Activated CD8-positive, alpha-beta T cell treated with anti-CD3 and anti-CD28 coated beads for 36 hours (primary cell): ENCODE measurements at regions not wholly inside any gene's neighbourhood (a gene's known extent, or its start where the extent isn't known, plus 50 kb on each side); places are given as distances from the start of the nearest gene placed in this dataset.

Experiments
- ATAC-seq: fragments of 200-7000 bp; cut with Tn5 transposase; one replicate; pipeline ENCODE4 v1.10.0; 2021; ENCODE audit warnings: mild to moderate bottlenecking, moderate library complexity
- CTCF ChIA-PET: fragments of 350-600 bp; sonication (Branson Sonifier 250); formaldehyde crosslinking; loops from one replicate; lab custom pipeline; 2021; ENCODE audit warnings: antibody characterized with exemption; lab: Charles Lee
- POLR2A ChIA-PET: fragments of 350-600 bp; sonication (Branson Sonifier 250); formaldehyde crosslinking; loops from one replicate; lab custom pipeline; 2021; ENCODE audit warnings: antibody characterized with exemption; lab: Charles Lee
- DNase-seq: peaks from one replicate; pipeline ENCODE4 v3.0.0-alpha.2; 2020
- H3K27ac Mint-ChIP-seq: one replicate; pipeline ENCODE4 v1.8.0; 2021; ENCODE audit warnings: mild to moderate bottlenecking, mixed read lengths
- H3K27me3 Mint-ChIP-seq: one replicate; pipeline ENCODE4 v1.8.0; 2021; ENCODE audit warnings: mixed read lengths
- H3K36me3 Mint-ChIP-seq: one replicate; pipeline ENCODE4 v1.8.0; 2021; ENCODE audit warnings: low read depth, mixed read lengths
- H3K4me1 Mint-ChIP-seq: one replicate; pipeline ENCODE4 v1.8.0; 2021; ENCODE audit warnings: low read depth, mixed read lengths
- H3K4me3 Mint-ChIP-seq: one replicate; pipeline ENCODE4 v1.8.0; 2021; ENCODE audit warnings: mild to moderate bottlenecking, moderate library complexity, mixed read lengths
- H3K9me3 Mint-ChIP-seq: one replicate; pipeline ENCODE4 v1.8.0; 2021; ENCODE audit warnings: mixed read lengths
- CTCF ChIP-seq: fragments of 200-600 bp; IDR thresholded peaks from one replicate; pipeline ENCODE4 v1.8.0; 2022; ENCODE audit warnings: antibody characterized with exemption, mild to moderate bottlenecking
- intact Hi-C: fragments of 100-400 bp; cut with micrococcal nuclease; formaldehyde crosslinking; loops from one replicate; pipeline ENCODE4 v1.10.0; 2022

GRCh38 chr2:187959821-187960220, 331.9 kb upstream of the GULP1 start:
- peaks cover 6% of the 10 kb centered on the region for H3K9me3 Mint-ChIP-seq
- no peaks in the 10 kb centered on the region for H3K27me3 Mint-ChIP-seq
- no peak overlapping the region for H3K4me3 Mint-ChIP-seq
- TF ChIP-seq CTCF: no peak
- DNase-seq (no peak), ATAC-seq (no peak)
- H3K27ac Mint-ChIP-seq: no peak overlapping the region
- ChIA-PET POLR2A (no interaction called here), CTCF (no interaction called here)
- no peaks in the 10 kb centered on the region for H3K36me3 Mint-ChIP-seq
- intact Hi-C loops: no loop called here
- H3K4me1 Mint-ChIP-seq: no peaks in the 10 kb centered on the region

- TF ChIP-seq CTCF: no peak
- no peak overlapping the region for H3K4me3 Mint-ChIP-seq
- no peaks in the 10 kb centered on the region for H3K36me3 Mint-ChIP-seq
- ATAC-seq (no peak), DNase-seq (no peak)
- no peaks in the 10 kb centered on the region for H3K9me3 Mint-ChIP-seq
- intact Hi-C loops: no loop called here
- H3K27ac Mint-ChIP-seq: no peak overlapping the region
- ChIA-PET POLR2A (no interaction called here), CTCF (no interaction called here)
- H3K4me1 Mint-ChIP-seq: no peaks in the 10 kb centered on the region
- no peaks in the 10 kb centered on the region for H3K27me3 Mint-ChIP-seq
Measured at GRCh38 chr2:187962538-187962937, 329.1 kb upstream of the GULP1 start.

- POLR2A ChIA-PET: no interaction called here
Measured at GRCh38 chr2:187964746-187965145, 326.9 kb upstream of the GULP1 start.

GRCh38 chr2:187966924-187967323, 324.8 kb upstream of the GULP1 start:
- DNase-seq (no peak), ATAC-seq (no peak)
- Mint-ChIP-seq H3K4me3 (no peak overlapping the region), H3K4me1 (no peaks in the 10 kb centered on the region), H3K9me3 (no peaks in the 10 kb centered on the region), H3K36me3 (no peaks in the 10 kb centered on the region), H3K27ac (no peak overlapping the region), H3K27me3 (no peaks in the 10 kb centered on the region)
- CTCF ChIA-PET: no interaction called here
- intact Hi-C loops: no loop called here
- POLR2A ChIA-PET: no interaction called here
- no peak for TF ChIP-seq CTCF

More at GRCh38 chr2:187964746-187965145, 326.9 kb upstream of the GULP1 start:
- H3K27me3 Mint-ChIP-seq: no peaks in the 10 kb centered on the region
- no peaks in the 10 kb centered on the region for H3K9me3 Mint-ChIP-seq
- no peak overlapping the region for H3K4me3 Mint-ChIP-seq
- TF ChIP-seq CTCF: no peak
- ATAC-seq (no peak), DNase-seq (no peak)
- intact Hi-C loops: no loop called here
- H3K4me1 Mint-ChIP-seq: no peaks in the 10 kb centered on the region
- no peak overlapping the region for H3K27ac Mint-ChIP-seq
- CTCF ChIA-PET: no interaction called here
- no peaks in the 10 kb centered on the region for H3K36me3 Mint-ChIP-seq

GRCh38 chr2:187971893-187972292, 319.8 kb upstream of the GULP1 start:
- H3K27ac Mint-ChIP-seq: no peak overlapping the region
- no peaks in the 10 kb centered on the region for H3K36me3 Mint-ChIP-seq
- H3K27me3 Mint-ChIP-seq: no peaks in the 10 kb centered on the region
- no peak overlapping the region for H3K4me3 Mint-ChIP-seq
- intact Hi-C loops: no loop called here
- CTCF ChIA-PET: interaction anchor here (1.2 kb wide), 1 partner anchor 68 kb away, joined by 3 read pairs; no protein-coding TSS in a partner anchor
- ATAC-seq (no peak), DNase-seq (no peak)
- no peaks in the 10 kb centered on the region for H3K9me3 Mint-ChIP-seq
- H3K4me1 Mint-ChIP-seq: no peaks in the 10 kb centered on the region
- POLR2A ChIA-PET: no interaction called here
- no peak for TF ChIP-seq CTCF
